ENCODE measurements at regions not wholly inside any gene's neighbourhood (a gene's known extent, or its start where the extent isn't known, plus 50 kb on each side); places are given as distances from the start of the nearest gene placed in this dataset.

- TF ChIP-seq CTCF (IDR thresholded peaks at IDR 0.05) (no peak), EP300 (IDR thresholded peaks at IDR 0.05) (no peak), POLR2A (IDR thresholded peaks at IDR 0.05) (no peak)
These were observed 662.2 kb upstream of the CNTNAP5 start for GRCh38 chr2:123362671-123363440.

Data from ovary (tissue), 3 donors.